SK-N-MC (cell line): ENCODE measurements at regions not wholly inside any gene's neighbourhood (a gene's known extent, or its start where the extent isn't known, plus 50 kb on each side); places are given as distances from the start of the nearest gene placed in this dataset.
"Not testable (repeated sequence)": the region's sequence is repeated elsewhere in the genome, so short reads cannot be mapped to it uniquely, and the experiment has no call there.

ENCODE experiments used
- EZH2 ChIP-seq: fragments of 200-600 bp; sonication (generic); IDR thresholded peaks from one replicate; pipeline ENCODE4 v1.6.1; 2017; ENCODE audit warnings: antibody characterized with exemption
- FOXP2 ChIP-seq: optimal IDR thresholded peaks from 2 replicates; pipeline ENCODE3; 2011; ENCODE audit warnings: mild to moderate bottlenecking, moderate library complexity; ENCODE audit not compliant: insufficient read depth; ENCODE audit errors: extremely low read length, control extremely low read depth
- POLR2AphosphoS5 ChIP-seq: IDR thresholded peaks from 2 replicates; pipeline ENCODE4 v1.6.1; 2012; ENCODE audit warnings: mild to moderate bottlenecking, low read depth, low read length, borderline replicate concordance

- TF ChIP-seq POLR2AphosphoS5, EZH2, FOXP2: not testable (repeated sequence)
Measured at GRCh38 chr4:57729775-57730570, 619.8 kb upstream of the IGFBP7 start.
